KMS-11 (cell line): ENCODE measurements at regions not wholly inside any gene's neighbourhood (a gene's known extent, or its start where the extent isn't known, plus 50 kb on each side); places are given as distances from the start of the nearest gene placed in this dataset.

Source experiments
- H2AFZ ChIP-seq: fragments of 200-600 bp; sonication (generic); 2 replicates; pipeline ENCODE4 v1.6.1; 2016; ENCODE audit warnings: antibody characterized with exemption, mixed run types, low read depth
- H3K27ac ChIP-seq: fragments of 200-600 bp; sonication (generic); 2 replicates; pipeline ENCODE4 v1.6.1; 2016; ENCODE audit warnings: mild to moderate bottlenecking, mixed run types
- H3K27me3 ChIP-seq: fragments of 200-600 bp; sonication (generic); 2 replicates; pipeline ENCODE4 v1.6.1; 2017; ENCODE audit warnings: mild to moderate bottlenecking, low read depth, mixed run types, moderate library complexity; ENCODE audit not compliant: insufficient read depth
- H3K36me3 ChIP-seq: fragments of 200-600 bp; sonication (generic); 2 replicates; pipeline ENCODE4 v1.6.1; 2017; ENCODE audit warnings: mild to moderate bottlenecking, mixed run types; ENCODE audit not compliant: insufficient read depth
- H3K4me1 ChIP-seq: fragments of 200-600 bp; sonication (generic); 2 replicates; pipeline ENCODE4 v1.6.1; 2016; ENCODE audit warnings: mild to moderate bottlenecking, low read depth, mixed run types; ENCODE audit not compliant: poor library complexity, severe bottlenecking
- H3K4me2 ChIP-seq: fragments of 200-600 bp; sonication (generic); 2 replicates; pipeline ENCODE4 v1.7.0; 2016; ENCODE audit warnings: mild to moderate bottlenecking, mixed run types
- H3K4me3 ChIP-seq: fragments of 200-600 bp; sonication (generic); IDR thresholded peaks from 2 replicates; pipeline ENCODE4 v1.6.1; 2017; ENCODE audit warnings: low read depth, low read length, mixed read lengths; ENCODE audit not compliant: insufficient read depth
- H3K79me2 ChIP-seq: fragments of 200-600 bp; sonication (generic); 2 replicates; pipeline ENCODE4 v1.6.1; 2016; ENCODE audit warnings: low read depth, mixed run types; ENCODE audit not compliant: insufficient read depth
- H3K9ac ChIP-seq: fragments of 200-600 bp; sonication (generic); 2 replicates; pipeline ENCODE4 v1.6.1; 2016; ENCODE audit warnings: mild to moderate bottlenecking, mixed run types
- H4K20me1 ChIP-seq: fragments of 200-600 bp; sonication (generic); 2 replicates; pipeline ENCODE4 v1.6.1; 2016; ENCODE audit warnings: mild to moderate bottlenecking, mixed run types; ENCODE audit not compliant: insufficient read depth
- CTCF ChIP-seq: fragments of 200-600 bp; sonication (generic); conservative IDR thresholded peaks from 2 replicates; pipeline ENCODE4 v1.6.1; 2017; ENCODE audit warnings: low read depth, mild to moderate bottlenecking, antibody characterized with exemption, low read length, moderate library complexity, mixed read lengths

GRCh38 chr3:22111226-22111625, 360.2 kb upstream of the ZNF385D start:
- H3K27ac ChIP-seq: no peak overlapping the region

GRCh38 chr3:22113453-22113852, 362.4 kb upstream of the ZNF385D start:
- Histone ChIP-seq H3K27me3 (no peaks in the 10 kb centered on the region), H3K27ac (no peak overlapping the region), H2AFZ (no peak overlapping the region), H3K4me1 (no peaks in the 10 kb centered on the region), H3K36me3 (no peaks in the 10 kb centered on the region), H4K20me1 (no peaks in the 10 kb centered on the region), H3K79me2 (no peaks in the 10 kb centered on the region), H3K4me2 (no peak overlapping the region), H3K4me3 (no peak overlapping the region), H3K9ac (no peak overlapping the region)
- no peak for TF ChIP-seq CTCF

More at GRCh38 chr3:22111226-22111625, 360.2 kb upstream of the ZNF385D start:
- no peaks in the 10 kb centered on the region for H3K4me1 ChIP-seq
- no peak overlapping the region for H3K4me3 ChIP-seq
- no peaks in the 10 kb centered on the region for H3K79me2 ChIP-seq
- H3K9ac ChIP-seq: no peak overlapping the region
- no peak overlapping the region for H2AFZ ChIP-seq
- H3K36me3 ChIP-seq: no peaks in the 10 kb centered on the region
- no peak for TF ChIP-seq CTCF
- no peak overlapping the region for H3K4me2 ChIP-seq
- H3K27me3 ChIP-seq: no peaks in the 10 kb centered on the region
- no peaks in the 10 kb centered on the region for H4K20me1 ChIP-seq

GRCh38 chr3:22115581-22115980, 364.6 kb upstream of the ZNF385D start:
- no peaks in the 10 kb centered on the region for H3K4me1 ChIP-seq
- no peak overlapping the region for H3K27ac ChIP-seq
- H3K4me2 ChIP-seq: no peak overlapping the region
- no peak overlapping the region for H3K9ac ChIP-seq
- no peak overlapping the region for H2AFZ ChIP-seq
- no peak overlapping the region for H3K4me3 ChIP-seq
- no peak for TF ChIP-seq CTCF
- no peaks in the 10 kb centered on the region for H3K79me2 ChIP-seq
- H4K20me1 ChIP-seq: no peaks in the 10 kb centered on the region
- no peaks in the 10 kb centered on the region for H3K27me3 ChIP-seq
- H3K36me3 ChIP-seq: no peaks in the 10 kb centered on the region

GRCh38 chr3:22117091-22117490, 366.1 kb upstream of the ZNF385D start:
- H2AFZ ChIP-seq: no peak overlapping the region
- H3K36me3 ChIP-seq: no peaks in the 10 kb centered on the region
- no peaks in the 10 kb centered on the region for H4K20me1 ChIP-seq
- H3K9ac ChIP-seq: no peak overlapping the region
- no peak for TF ChIP-seq CTCF
- no peaks in the 10 kb centered on the region for H3K27me3 ChIP-seq
- H3K4me2 ChIP-seq: no peak overlapping the region
- H3K27ac ChIP-seq: no peak overlapping the region
- no peak overlapping the region for H3K4me3 ChIP-seq
- H3K4me1 ChIP-seq: no peaks in the 10 kb centered on the region
- H3K79me2 ChIP-seq: no peaks in the 10 kb centered on the region
